Mammary epithelial cell (primary cell): ENCODE measurements at regions not wholly inside any gene's neighbourhood (a gene's known extent, or its start where the extent isn't known, plus 50 kb on each side); places are given as distances from the start of the nearest gene placed in this dataset.

Experiments used
- EZH2 ChIP-seq: IDR thresholded peaks from 2 replicates; pipeline ENCODE4 v1.6.1; 2012; ENCODE audit warnings: low read length, inconsistent platforms, borderline replicate concordance
- TF ChIP-seq, protein P1 (sequence below), 2 donors: IDR thresholded peaks in 1 of 2; conservative IDR thresholded peaks in 1 of 2; 2 replicates each; pipeline ENCODE4 v1.5.1; 2011 to 2012; ENCODE audit warnings: inconsistent platforms in 2 of 2, low read length in 2 of 2, mild to moderate bottlenecking in 2 of 2, control low read depth in 1 of 2, low read depth in 1 of 2; ENCODE audit not compliant: insufficient read depth in 1 of 2; ENCODE audit errors: extremely low read depth in 1 of 2

- TF ChIP-seq, protein P1, sequence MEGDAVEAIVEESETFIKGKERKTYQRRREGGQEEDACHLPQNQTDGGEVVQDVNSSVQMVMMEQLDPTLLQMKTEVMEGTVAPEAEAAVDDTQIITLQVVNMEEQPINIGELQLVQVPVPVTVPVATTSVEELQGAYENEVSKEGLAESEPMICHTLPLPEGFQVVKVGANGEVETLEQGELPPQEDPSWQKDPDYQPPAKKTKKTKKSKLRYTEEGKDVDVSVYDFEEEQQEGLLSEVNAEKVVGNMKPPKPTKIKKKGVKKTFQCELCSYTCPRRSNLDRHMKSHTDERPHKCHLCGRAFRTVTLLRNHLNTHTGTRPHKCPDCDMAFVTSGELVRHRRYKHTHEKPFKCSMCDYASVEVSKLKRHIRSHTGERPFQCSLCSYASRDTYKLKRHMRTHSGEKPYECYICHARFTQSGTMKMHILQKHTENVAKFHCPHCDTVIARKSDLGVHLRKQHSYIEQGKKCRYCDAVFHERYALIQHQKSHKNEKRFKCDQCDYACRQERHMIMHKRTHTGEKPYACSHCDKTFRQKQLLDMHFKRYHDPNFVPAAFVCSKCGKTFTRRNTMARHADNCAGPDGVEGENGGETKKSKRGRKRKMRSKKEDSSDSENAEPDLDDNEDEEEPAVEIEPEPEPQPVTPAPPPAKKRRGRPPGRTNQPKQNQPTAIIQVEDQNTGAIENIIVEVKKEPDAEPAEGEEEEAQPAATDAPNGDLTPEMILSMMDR (conservative IDR thresholded peaks at IDR 0.05 in 1 of 2, IDR thresholded peaks at IDR 0.05 in 1 of 2; ENCODE audit: extremely low read depth in 1 of 2, insufficient read depth in 1 of 2, low read depth in 1 of 2, low read length in 2 of 2), result no peak
- TF ChIP-seq EZH2, result no peak
These were observed 57.1 kb upstream of the USP38 start for GRCh38 chr4:143127621-143128020.
